Kasumi-1 (cell line): ENCODE measurements at regions not wholly inside any gene's neighbourhood (a gene's known extent, or its start where the extent isn't known, plus 50 kb on each side); places are given as distances from the start of the nearest gene placed in this dataset.

Source experiments
- DNase-seq, 2 experiments: peaks; one replicate each; lab custom pipeline; 2025; lab: John Stamatoyannopoulos, UW

DNA sequence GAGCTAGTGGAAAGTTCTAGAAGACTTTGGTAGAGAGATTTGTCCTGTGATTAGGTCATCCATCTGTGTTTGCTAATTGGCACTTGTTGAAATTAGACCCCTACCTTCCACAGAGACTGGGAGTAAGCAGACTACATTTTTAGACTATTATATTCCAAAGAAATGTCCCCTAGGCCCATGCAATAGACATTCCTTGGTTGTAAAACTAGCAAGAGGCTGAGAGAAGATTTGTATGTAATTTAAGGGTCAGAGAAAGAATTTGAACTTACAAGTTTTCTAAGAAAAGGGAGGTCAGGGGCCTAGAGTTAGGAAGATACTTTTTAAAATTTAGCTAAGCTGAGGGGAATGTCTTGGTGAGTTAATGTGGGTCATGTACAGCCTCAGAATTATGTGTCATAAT, 470.7 kb upstream of the SLITRK1 start:
- no peak for DNase-seq

DNA sequence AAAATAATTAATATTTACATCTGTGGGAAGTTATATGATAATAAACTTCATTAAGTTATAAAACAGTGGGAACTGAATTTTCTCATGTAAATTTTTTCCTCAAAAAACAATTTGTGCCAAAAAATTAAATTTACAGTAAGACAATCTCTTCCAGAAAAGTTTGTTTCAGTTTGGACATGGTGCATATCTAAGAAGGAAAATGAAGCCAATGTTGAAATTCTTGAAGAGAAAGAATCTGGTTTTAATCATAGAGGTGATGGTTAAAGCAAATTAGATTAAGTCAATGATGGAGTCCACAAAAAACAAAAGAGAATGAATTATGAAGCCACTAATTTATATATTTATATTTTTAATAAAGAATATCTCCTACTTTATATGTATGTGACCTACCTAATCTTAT, 457.2 kb upstream of the SLITRK1 start:
- DNase-seq: no peak

DNA sequence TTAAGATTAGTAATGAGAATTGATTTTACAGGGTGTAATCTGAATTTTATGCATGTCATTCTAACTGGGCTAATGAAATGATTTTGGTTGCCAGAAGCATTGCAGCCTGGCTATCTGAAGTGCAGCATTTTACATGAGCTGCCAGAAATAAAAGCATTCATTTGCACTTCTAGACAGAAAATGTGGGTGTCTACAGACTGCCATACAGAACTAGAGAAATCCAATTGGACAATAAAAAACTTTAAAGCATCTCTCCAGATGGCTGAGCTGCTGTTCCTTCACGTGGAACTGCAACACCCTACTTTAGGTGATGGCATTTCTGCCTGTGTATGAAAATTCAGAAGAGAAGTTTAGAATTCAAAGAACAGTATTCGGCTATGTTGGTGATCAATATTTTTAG, 450.1 kb upstream of the SLITRK1 start:
- no peak for DNase-seq

DNA sequence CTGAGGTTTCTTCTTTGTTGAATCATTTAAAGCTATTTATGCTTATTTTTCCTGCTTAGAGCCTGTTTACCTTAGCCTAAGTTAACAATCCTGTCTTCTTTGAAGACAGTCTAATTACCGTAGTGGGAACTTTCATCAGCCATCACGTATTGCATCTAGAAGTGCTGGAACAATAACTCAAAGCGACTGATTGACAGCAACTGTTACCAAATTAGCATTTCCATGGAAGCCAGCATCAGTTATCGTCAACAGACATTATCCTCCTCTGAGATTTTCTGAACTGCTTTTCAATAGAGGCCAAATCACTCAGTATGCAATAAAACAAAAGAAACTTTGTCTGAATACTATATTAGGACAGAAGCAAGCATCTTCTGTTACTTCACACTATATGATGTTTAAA, 433.3 kb upstream of the SLITRK1 start:
- DNase-seq: no peak

DNA sequence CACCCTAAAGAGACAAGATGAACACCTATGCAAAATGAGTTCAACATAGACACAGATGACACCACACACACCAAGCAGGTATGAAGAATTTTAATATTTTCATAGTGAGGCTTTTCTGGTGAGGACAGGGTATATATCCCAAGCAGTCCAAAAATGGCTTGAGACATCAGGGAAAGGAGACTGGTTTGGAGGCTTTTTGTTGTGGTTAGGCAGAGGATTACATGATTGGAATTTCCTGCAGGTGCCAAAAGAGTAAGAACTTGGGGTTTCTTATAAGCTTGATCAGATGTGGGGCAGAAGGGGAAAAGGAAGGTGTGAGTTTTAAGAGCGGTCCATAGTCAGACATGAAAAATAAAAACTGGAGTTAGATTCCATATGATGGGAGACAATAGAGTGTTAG, 420.8 kb upstream of the SLITRK1 start:
- no peak for DNase-seq

DNA sequence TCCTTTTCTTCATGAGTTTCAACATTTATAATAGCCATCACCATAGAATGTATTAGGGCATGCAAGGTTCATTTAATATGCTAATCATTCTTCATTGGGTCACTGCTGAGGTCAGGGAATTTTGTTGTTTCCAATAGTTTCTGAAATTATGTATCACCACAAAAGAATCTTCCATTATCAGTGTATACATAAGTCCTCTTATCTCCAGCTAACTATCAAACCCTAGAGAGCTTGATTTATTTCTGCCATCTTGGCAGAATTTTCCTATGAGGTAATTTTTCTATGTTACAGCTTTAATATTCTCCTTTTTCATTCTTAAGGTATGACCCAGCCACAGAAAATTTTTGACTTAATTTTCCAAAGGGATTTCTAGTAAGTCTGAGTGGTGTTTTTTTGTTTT, 415.0 kb upstream of the SLITRK1 start:
- no peak for DNase-seq

DNA sequence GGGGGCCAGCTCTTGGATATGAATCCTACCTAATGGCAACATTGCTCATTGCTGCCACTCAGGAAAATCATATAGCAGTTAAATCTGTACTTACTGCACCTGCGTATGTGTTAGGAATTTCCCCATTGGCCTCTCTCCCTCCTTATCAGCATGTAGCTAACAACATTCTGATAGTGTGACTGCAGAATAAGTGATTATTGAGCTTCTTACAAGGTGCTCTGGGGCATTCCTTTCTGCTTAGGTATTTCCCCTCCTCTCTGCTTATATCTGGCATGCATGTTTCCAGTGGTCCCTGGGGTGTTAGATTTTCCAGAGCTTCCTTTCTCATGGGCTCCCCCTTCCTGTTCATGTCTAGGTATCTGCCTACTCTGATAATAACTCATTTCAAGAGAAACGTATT, 414.1 kb upstream of the SLITRK1 start:
- no peak for DNase-seq

DNA sequence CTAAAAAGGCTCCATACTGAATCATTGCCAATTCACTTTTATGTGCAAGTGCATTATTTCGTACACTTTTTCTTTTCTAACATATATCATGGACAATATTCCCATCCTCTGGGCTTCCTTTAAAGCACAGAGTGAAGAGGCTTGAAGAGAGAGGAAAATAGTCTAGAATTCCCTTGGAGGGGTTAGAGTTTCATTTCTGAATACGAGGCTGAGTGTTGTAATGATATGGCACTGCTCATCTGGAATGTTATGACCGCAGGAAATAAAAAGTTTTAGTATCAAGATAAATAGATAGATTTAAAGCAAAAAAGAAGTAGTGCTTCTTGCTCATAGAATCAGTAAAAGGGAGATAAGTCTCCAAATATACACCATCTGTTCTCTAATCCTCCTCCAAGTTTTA, 412.3 kb upstream of the SLITRK1 start:
- DNase-seq: no peak

DNA sequence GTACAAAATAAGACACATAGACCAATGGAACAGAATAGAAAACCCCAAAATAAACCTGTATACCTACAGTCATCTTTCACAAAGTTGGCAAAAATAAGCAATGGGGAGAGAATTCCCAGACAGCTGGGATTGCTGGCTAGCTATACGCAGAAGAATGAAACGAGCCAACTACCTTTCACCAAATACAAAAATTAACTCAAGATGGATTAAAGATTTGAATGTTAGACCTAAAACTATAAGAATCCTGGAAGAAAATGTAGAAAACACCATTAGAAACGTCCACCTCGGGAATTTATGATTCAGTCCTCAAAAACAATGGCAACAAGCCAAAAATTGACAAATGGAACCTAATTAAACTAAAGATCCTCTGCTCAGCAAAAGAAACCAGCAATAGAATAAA, 408.1 kb upstream of the SLITRK1 start:
- no peak for DNase-seq

DNA sequence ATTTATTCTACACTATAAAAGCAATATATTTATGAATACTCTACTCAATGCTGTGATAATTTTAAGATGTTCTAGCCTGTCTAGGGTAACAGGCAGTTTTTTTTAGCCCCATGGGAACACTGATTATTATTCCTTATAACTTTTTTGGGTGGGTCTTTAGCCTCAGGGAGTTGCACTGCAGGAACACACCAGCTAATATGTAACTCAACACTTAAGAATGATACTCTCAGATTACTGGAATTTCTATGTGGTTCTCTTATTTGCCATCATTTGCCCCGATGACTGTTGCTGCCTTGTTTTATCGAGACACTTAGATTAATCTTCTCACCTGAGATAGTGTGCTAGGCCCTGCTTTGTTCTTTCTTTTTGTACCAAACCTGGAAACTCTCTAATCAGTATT, 396.9 kb upstream of the SLITRK1 start:
- DNase-seq: no peak

DNA sequence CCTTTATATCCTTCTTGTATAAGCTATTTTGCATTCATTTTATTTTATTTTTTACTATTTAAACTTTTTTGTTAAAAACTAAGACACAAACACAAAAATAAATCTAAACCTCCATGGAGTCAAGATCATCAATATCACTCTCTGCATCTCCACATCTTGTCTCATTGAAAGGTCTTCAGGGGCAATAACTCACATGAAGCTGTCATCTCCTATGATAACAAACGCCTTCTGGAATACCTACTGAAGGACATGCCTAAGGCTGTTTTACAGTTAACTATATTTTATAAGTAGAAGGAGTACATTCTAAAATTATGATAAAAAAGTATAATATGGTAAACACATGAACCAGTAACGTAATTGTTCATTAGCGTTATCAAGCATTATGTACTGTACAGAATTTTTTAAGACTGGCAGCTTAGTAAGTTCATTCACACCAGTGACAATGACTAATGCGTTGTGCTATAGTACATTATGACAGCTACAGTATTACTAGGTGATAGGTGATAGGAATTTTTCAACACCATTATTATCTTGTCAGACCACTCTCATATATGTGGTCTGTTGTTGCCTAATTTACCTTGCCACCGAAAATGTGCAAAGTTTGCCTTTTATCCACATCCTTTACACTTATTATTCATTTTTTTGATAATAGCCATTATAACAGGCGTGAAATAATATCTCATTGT, 390.7 kb upstream of the SLITRK1 start:
- DNase-seq: no peak

DNA sequence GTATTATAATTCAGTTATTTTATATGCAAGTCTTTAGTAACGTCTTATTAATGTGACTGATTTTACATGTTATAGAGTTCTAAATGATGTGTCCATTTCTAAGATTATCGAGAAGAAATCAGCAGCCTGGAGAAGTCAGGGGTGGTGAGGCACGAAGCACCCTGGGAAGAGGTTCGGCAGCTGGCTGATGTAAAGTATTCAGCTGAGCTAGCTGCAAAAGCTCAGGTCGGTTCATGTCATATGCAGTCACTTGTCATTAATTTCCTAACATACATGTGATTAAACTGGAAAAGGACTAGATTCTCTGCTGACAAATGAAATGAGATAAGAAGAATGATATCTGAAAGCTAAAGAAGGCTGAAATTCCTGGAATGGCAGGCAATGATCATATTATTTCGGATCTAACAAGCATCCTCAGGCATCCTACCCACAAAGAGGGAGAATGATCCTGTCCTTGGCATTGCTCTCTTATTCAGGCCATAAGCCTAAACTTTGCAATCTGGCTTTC, 383.0 kb upstream of the SLITRK1 start:
- DNase-seq: no peak

DNA sequence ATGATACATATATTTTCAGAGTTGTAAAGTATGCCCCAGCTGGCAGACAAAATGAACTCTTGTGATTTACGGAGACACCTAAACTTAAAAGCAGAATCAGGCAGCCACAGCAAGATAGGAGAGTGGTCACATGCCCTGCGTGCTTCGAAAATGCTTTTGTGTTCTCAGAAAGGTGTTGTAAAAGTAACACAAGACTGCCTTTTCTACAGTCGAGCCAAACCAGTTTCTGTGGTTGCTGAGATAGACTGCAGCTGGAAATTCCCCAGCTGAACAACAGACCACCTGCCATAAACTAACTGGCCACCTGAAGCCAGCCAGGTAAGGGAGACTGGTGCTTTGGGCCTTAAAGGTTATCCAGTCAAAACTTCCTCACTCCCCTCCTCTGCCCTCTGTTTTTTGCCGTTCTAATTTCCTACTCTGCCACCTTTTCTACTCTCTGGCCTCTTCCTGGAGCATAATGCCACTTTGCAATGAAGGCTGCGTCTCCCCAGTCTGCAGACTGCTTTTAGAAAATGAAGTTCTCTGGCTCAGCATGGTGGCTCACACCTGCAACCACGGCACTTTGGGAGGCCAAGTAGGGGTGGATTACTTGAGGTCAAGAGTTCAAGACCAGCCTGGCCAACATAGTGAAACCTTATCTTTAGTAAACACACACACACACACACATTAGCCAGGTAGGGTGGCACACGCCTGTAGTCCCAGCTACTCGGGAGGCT, 381.2 kb upstream of the SLITRK1 start:
- no peak for DNase-seq

DNA sequence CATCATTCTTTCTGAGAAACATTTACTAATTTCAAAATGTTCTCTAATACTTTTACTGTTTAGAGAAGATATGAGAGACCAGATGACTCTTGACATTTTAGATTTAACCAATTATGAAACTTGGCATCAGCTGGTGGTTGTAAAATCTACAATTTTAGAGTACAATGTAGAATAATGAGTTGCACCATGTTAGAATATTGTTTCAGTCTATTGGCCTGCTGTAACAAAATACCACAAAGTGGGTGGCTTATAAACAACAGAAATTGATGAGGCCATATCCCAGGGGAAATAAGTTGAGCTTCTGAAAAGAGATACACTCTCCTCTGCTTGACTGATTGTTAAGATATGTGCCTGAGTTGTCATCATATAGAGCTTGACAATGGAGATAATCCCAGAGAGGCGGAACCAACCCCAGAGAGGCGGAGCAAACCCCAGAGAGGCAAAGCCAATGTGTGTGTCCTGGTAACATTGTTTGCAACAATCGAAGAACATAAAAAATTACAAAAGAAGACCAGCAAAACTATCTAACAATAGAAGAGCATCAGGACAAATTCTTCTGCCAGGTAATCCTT, 373.0 kb upstream of the SLITRK1 start:
- DNase-seq: no peak

DNA sequence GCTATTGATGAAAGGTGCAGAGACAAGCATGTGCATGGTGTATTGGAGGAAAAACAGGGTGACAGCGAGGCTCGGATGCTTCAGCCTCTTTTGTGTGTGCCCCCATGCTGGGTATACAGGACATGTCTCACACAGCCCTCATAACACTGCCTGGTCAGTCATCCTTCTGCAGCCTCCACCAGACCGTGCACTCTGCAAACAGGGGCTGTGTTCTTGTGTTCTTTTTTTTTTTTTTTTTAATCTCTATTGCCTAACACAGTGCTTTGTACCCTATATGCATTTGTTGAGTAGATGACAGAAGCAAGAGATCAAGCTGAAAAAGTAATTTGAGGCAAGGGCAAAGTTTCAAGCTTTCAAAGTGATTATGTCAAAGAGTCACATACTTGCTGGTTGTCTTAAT, 367.2 kb upstream of the SLITRK1 start:
- no peak for DNase-seq

DNA sequence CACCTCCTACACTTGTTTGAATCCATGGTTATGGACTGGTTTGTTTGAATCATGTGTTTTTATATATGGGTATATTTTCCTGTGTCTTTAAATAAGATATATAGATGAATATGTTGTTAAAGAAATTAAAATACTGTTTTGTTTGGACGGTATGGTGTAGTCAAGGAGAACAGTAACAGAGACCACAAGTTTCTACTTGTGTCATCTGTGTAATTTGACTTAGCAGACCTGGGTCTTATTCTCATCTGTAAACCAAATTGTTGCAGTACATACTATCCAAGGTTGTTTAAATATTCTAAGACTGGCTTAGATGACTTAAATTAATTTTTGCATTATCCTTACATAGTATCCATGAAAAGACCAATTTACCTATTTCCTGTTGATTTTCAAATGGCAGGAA, 361.1 kb upstream of the SLITRK1 start:
- DNase-seq: no peak

DNA sequence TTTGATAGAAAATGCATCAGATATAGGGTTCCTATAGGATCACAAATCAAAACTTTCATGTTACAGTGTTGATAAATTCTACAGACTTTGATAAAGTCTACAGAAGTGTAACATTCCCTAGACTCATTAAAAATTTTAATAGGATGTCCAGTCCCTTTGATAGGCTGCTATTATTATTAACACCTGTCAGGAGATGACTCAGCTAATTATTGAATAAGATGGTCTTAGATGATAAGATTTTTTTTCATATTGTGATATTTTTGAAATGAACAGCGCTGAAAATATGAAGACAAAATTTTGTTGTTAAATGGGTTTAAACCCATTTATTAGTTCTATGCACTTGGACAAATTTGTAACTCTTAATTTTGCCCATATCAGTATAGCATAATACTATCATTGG, 356.8 kb upstream of the SLITRK1 start:
- DNase-seq: no peak

DNA sequence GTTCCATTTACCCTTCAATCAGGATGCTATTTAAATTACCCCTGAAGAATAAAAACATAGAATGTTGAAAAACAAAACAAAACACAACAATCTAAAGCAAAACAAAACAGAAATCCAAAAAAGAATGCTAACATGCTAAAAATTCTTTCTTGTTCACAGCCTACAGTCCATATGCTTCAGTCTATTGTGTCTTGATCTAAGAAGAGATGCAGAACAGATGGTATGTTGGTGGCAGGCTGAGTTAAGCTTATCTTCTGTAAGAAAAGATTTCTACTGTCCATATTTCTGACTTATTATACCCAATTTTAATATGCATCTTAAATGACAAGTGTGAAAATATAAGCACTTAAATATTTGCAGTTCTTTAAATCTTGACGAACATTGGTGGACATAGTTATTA, 356.1 kb upstream of the SLITRK1 start:
- DNase-seq: no peak

DNA sequence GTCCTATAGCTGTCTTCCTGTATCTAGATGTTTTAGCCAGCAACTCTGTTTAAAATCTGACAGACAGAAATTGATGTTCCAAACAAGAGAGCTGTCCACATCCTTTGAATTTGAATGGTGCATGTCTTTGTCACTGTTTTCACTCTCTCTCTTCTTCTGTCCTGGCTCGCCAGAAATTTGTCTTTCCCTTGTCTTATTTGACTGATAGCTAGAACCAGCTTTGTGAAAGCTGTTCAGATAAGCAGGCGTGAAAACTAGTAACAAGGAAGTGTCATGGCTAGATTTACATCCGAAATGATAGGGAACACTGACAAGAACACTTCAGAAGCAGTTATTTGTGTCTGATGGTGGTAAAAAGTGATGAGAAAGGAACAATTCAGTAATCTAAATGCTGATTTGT, 354.9 kb upstream of the SLITRK1 start:
- no peak for DNase-seq

DNA sequence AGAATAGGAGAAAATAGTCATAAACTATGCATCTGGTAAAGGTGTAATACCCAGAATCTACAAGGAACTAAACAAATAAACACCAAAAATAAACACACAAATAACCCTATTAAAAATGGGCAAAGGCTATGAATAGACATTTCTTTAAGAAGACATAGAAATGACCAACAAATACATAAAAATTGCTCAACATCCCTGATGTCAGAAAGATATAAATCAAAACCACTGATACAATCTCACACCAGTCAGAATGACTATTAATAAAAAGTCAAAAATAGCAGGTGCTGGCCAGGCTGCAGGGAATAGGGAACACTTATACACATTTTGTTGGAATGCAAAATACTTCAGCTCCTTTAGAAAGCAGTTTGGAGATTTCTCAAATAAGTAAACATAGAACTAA, 352.1 kb upstream of the SLITRK1 start:
- no peak for DNase-seq

DNA sequence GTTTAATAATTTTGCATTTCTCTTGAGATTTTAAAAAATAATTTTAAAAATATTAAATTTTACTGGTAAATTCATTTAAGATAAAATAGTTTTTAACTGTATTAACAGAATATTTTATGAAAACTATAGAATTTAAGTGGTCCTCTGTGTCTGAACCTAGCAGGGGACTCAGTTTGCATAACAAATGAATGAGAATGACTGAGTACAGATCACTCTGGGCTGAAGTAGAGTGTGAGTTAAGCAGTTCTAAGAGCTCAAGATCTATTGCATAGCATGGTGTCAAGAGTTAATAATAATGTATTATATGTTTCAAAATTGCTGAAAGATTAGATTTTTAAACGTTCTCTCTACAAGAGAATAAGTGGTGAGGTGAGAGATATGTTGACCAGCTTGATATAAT, 348.3 kb upstream of the SLITRK1 start:
- DNase-seq: no peak

DNA sequence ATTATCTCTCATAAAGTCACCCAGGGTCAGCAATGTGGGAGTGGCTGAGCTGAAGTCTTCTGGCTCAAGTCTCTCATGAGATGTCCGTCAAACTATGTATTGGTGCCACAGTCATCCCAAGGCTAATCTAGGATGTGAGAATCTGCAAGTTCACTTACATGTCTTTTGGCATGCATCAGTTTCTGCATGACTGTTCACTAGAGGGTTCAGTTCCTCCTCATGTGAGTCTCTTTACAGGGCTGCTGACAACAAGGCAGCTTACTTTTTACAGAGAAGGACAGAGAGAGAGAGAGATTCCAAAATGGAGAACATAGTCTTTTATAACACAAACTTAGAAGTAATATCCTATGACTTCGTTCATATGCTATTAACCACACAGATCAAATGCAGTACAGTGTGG, 328.8 kb upstream of the SLITRK1 start:
- no peak for DNase-seq

DNA sequence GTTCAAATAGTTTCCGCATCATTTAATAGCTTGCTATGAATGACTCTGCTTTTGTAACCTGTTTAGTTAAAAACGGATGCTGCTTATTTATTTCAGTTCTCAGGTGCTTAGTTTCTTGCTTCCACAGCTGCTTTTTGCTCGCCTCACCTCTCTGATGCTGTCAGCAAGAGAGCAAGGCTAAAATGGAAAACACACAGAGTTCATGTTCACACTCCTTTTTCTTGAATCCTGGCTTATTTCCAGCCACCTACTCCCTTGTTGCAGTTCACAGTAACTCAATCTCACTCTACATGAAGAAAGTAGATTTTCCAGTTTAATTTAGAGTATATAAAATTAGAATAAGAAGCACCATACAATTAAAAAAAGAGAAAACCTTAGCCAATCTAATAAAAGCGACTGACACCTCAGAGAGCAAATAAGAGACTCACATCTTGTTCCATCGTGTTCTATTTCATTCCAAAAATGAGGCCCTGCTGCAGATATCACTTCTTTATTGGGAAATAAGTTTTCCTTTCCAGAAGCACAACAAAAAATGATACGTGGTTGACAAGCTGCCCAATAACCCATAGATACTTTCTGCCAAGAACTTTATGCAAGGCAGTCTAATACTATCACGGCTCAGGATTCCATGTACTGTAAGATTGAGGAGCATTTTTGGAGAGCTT, 326.1 kb upstream of the SLITRK1 start:
- DNase-seq: no peak
